ENCODE measurements at regions not wholly inside any gene's neighbourhood (a gene's known extent, or its start where the extent isn't known, plus 50 kb on each side); places are given as distances from the start of the nearest gene placed in this dataset.

GRCh38 chr16:6600167-6600566 lies 732.5 kb upstream of the RBFOX1 start:
- Histone ChIP-seq H2AFZ (ENCODE audit: low read length) (no peak overlapping the region), H3K27me3 (ENCODE audit: low read length) (no peaks in the 10 kb centered on the region), H4K20me1 (ENCODE audit: low read length) (no peaks in the 10 kb centered on the region), H3K9me3 (ENCODE audit: low read length) (no peaks in the 10 kb centered on the region), H3K9me2 (replicated peaks; ENCODE audit: low read length) (no peaks in the 10 kb centered on the region), H3K27ac (ENCODE audit: low read length) (no peak overlapping the region), H3K4me3 (ENCODE audit: low read length) (no peak overlapping the region), H3K79me2 (ENCODE audit: low read length) (no peaks in the 10 kb centered on the region), H3K9ac (ENCODE audit: low read length) (no peak overlapping the region), H3K36me3 (ENCODE audit: low read depth, low read length) (no peaks in the 10 kb centered on the region), H3K4me1 (ENCODE audit: insufficient read depth, low read length) (no peaks in the 10 kb centered on the region), H3K4me2 (ENCODE audit: low read length) (no peak overlapping the region), H3F3A (ENCODE audit: low read length, unreplicated experiment) (no peaks in the 10 kb centered on the region)
- no peak for TF ChIP-seq CTCF (conservative IDR thresholded peaks at IDR 0.05; ENCODE audit: low read depth, low read length)
- TF ChIP-seq EZH2phosphoT487 (IDR thresholded peaks at IDR 0.05; ENCODE audit: borderline replicate concordance, low read length) = no peak
- TF ChIP-seq EZH2 (IDR thresholded peaks at IDR 0.05; ENCODE audit: low read length, unreplicated experiment) = no peak
- ATAC-seq (no peak), DNase-seq (no peak)
- ChIA-PET CTCF (no interaction called here), POLR2A (ENCODE audit: unreplicated experiment) (no interaction called here)
- intact Hi-C loops (cut with micrococcal nuclease) = no loop called here
- BruUV-seq (replicated peaks) = no TSS peak

DNA sequence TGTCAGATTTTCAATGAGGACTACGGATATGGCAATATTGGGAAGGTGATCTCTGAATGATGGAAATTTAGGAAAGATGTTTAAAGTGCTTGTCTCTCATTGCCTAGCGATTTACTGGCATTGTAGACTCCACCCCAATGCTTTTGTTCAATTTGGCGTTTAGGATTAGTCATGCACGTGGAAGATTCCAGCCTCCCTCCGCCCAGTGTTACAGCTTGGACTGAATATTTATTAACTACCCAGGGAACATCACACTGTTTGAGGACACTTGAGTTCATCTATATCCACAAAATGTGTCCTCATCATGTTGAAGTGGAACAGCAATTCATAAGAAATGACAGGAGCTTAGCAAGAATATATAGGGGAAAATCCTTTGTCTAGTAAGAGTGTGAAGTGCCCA lies 738.8 kb upstream of the RBFOX1 start:
- Histone ChIP-seq H3K9me3 (ENCODE audit: low read length) (no peaks in the 10 kb centered on the region), H3K27ac (ENCODE audit: low read length) (no peak overlapping the region), H3K9me2 (replicated peaks; ENCODE audit: low read length) (no peaks in the 10 kb centered on the region), H2AFZ (ENCODE audit: low read length) (no peak overlapping the region), H3F3A (ENCODE audit: low read length, unreplicated experiment) (no peaks in the 10 kb centered on the region), H3K4me2 (ENCODE audit: low read length) (no peak overlapping the region), H3K79me2 (ENCODE audit: low read length) (no peaks in the 10 kb centered on the region), H3K36me3 (ENCODE audit: low read depth, low read length) (no peaks in the 10 kb centered on the region), H3K9ac (ENCODE audit: low read length) (no peak overlapping the region), H4K20me1 (ENCODE audit: low read length) (no peaks in the 10 kb centered on the region), H3K4me3 (ENCODE audit: low read length) (no peak overlapping the region), H3K27me3 (ENCODE audit: low read length) (no peaks in the 10 kb centered on the region), H3K4me1 (ENCODE audit: insufficient read depth, low read length) (no peaks in the 10 kb centered on the region)
- TF ChIP-seq EZH2 (IDR thresholded peaks at IDR 0.05; ENCODE audit: low read length, unreplicated experiment) = no peak
- no peak for TF ChIP-seq EZH2phosphoT487 (IDR thresholded peaks at IDR 0.05; ENCODE audit: borderline replicate concordance, low read length)
- TF ChIP-seq CTCF (conservative IDR thresholded peaks at IDR 0.05; ENCODE audit: low read depth, low read length) = no peak
- no TSS peak for BruUV-seq (replicated peaks)
- intact Hi-C loops (cut with micrococcal nuclease) = no loop called here
- ATAC-seq (no peak), DNase-seq (no peak)
- CTCF ChIA-PET = no interaction called here
- POLR2A ChIA-PET (ENCODE audit: unreplicated experiment) = no interaction called here

DNA sequence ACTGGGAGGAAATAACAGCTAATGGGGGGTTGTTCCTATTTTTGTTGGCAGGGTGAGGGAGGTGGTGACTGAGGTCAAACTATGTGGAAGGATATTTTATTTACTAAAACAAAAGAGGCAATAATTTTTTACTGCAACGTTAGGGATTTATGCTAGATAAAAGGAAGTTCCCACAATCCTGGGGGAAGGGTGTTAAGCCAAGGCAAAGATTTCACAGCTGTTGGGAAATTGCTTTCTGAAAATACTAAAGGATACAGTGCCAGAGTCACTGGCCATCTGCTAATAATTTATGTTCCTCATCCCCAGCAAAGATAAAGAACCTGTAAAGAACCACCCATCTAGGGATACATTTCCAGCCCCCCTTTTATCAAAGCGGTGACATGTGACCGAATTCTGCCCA lies 756.0 kb upstream of the RBFOX1 start:
- Histone ChIP-seq H3K9me2 (replicated peaks; ENCODE audit: low read length) (no peaks in the 10 kb centered on the region), H2AFZ (ENCODE audit: low read length) (no peak overlapping the region), H3K79me2 (ENCODE audit: low read length) (no peaks in the 10 kb centered on the region), H3K9me3 (ENCODE audit: low read length) (no peaks in the 10 kb centered on the region), H3F3A (ENCODE audit: low read length, unreplicated experiment) (no peaks in the 10 kb centered on the region), H4K20me1 (ENCODE audit: low read length) (no peaks in the 10 kb centered on the region), H3K9ac (ENCODE audit: low read length) (no peak overlapping the region), H3K4me3 (ENCODE audit: low read length) (no peak overlapping the region), H3K36me3 (ENCODE audit: low read depth, low read length) (no peaks in the 10 kb centered on the region), H3K4me2 (ENCODE audit: low read length) (no peak overlapping the region), H3K4me1 (ENCODE audit: insufficient read depth, low read length) (no peaks in the 10 kb centered on the region), H3K27me3 (ENCODE audit: low read length) (no peaks in the 10 kb centered on the region), H3K27ac (ENCODE audit: low read length) (no peak overlapping the region)
- no peak for ATAC-seq
- TF ChIP-seq CTCF (conservative IDR thresholded peaks at IDR 0.05; ENCODE audit: low read depth, low read length) (no peak), EZH2 (IDR thresholded peaks at IDR 0.05; ENCODE audit: low read length, unreplicated experiment) (no peak), EZH2phosphoT487 (IDR thresholded peaks at IDR 0.05; ENCODE audit: borderline replicate concordance, low read length) (no peak)
- ChIA-PET CTCF (no interaction called here), POLR2A (ENCODE audit: unreplicated experiment) (no interaction called here)
- intact Hi-C loops (cut with micrococcal nuclease) = no loop called here
- DNase-seq = no peak
- BruUV-seq (replicated peaks) = no TSS peak
